Putamen (tissue), 1 donor: ENCODE measurements at regions not wholly inside any gene's neighbourhood (a gene's known extent, or its start where the extent isn't known, plus 50 kb on each side); places are given as distances from the start of the nearest gene placed in this dataset.
"Not testable (repeated sequence)": the region's sequence is repeated elsewhere in the genome, so short reads cannot be mapped to it uniquely, and the experiment has no call there.

ENCODE experiments used
- DNase-seq: peaks from one replicate; pipeline ENCODE4 v3.0.0-alpha.2; 2016; ENCODE audit warnings: low spot score

DNA sequence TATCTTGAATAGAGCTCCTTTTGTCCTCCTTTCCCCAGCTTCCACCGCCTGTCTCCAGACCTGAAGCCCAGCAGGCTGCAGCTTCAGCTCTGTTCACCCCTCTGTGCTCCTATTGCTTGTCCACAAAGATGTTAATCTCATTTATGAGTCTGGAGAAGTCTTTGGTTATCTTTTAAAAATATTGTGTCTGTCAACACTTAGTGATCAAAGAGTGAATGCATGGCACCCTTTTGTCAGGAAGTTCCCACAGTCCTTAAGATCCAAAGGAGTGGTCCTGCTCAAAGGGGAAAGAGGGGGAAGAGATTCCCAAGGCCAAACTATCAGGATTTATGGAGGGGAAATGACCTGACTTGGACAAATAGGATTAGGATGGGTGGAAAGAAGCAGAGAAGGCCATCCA, 118.9 kb downstream of the ACAA2 start:
- no peak for DNase-seq

DNA sequence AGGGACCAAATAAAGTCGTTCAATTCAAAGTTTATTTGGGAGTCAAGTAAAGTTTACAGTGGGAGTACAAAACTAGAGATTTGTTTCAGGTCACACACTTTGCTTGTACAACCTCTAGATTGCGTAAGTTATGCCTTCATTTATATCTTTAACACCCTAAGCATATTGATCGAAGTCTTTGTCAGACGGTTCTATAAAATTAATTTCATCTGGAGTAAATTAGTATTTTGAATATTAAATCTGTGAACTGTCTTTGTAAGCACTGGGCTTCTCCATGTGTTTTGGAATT, 119.7 kb downstream of the ACAA2 start:
- DNase-seq: no peak

DNA sequence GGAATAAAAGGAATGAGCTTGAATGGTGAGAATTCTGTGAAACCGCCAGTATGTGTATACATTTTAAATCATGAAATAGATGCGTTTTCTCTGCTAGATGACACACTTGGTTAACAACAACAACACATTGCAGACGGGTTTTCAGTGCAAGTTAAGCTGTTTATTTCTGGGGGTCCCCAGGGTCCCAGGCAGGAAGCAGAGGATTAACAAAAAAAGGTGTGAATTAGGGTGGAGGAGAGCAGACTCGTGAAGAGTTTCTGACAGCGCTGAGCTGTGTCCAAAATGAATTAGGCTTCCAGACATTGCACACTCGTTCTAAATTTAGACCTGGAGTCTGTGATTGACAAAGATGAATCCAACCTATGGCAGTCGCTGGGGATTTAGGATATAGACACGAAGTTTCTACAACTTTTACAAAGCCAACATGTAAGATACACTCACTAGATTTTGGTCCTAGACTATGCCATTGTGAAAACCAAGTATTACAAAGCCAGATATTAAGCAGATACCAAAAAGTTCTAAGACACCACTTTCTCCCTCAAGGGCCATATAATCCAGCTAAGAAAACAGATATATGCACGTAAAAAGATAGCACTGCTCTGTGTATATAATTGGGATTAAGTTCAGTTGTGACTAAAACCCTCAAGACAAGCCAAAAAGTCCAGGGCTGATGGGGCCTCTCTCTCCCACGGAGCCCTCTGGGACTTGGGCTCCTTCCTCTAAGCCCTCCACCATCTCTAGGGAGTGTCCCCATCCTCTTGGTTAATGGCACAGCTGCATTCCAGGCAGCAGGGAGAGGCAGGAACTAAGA, 120.2 kb downstream of the ACAA2 start:
- DNase-seq: no peak

DNA sequence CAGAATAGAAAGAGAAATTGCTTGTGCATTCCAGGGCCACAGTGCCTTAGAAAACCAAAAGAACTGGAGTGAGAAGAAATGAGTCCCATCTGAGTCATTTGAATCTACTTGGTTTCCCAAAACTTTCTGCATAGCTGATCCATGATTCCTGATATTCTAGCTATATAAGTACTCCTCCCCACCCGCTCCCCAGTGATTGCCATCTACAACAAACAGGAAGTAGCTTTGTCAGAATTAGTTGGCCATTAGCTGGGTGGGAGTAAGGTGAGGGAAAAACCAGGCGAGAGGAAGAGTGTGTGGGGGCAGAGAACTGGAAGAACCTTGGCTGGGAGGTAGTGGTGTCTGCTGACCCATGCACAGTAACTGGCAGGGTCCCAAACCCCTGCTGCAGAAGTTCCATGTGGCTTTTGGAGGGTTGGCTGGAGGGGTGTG, 122.1 kb downstream of the ACAA2 start:
- no peak for DNase-seq

DNA sequence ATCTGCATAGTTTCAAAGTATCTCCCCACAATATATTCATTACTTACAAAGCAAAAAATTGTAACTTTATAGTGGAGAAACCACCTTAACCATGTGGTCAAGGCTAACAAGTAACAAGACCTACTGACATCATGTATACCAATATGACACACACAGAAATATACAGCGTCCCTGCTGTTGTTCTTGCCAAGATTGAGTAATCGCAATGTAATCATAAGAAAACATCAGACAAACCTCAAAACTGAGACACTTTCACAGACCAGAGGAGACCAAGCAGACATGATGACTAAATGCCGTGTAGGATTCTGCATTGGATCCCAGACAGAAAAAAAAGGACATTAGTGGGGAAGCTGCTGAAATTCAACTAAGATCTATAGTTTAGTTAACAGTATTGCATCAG, 123.0 kb downstream of the ACAA2 start:
- DNase-seq: no peak

DNA sequence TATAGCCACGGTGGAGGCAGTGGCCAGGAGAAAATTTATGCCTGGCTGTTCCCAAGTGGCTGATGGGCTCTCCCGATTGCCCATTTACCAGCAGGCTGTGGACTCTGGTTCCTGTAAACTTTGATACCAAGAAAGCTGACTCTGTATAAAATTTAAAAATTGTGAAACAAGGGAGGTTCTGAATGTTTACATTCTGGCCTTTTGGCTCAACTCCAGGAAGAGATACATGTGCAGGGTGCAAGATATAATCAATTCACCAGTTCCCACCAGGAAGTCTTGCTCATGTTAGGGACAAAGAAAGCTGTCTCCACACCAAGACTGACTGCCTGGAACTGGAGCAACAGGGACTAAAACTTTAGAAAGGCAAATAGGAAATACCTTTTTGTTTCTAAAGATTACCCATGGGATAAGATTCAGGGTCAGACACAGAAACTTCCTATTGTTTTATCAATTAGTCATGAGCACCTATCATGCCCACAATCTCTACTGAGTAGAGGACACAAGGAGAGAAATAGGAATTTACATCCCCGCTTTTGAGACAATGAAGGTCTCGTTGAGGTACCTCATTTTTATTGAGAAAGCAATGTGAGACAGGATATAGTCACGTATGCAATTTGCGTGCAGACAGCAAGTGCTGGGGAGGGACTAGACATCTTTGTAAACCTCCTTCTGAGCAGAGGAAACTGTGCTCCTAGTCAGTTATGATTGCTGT, 123.5 kb downstream of the LIPG start:
- no peak for DNase-seq

DNA sequence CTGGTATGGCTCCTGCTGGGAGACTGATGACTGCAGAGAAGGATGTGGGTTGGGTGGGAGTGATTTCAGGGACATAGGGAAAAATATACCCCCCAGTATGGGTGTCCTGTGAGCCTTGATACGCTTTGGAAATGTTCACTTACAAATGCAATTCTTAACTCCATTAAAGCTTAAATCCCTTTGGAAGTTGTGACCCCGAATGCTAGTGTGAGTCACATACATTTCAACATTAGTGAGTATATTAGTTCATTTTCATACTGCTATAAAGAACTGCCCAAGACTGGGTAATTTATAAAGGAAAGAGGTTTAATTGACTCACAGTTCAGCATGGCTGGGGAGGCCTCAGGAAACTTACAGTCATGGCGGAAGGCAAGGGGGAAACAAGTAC, 120.9 kb downstream of the LIPG start:
- DNase-seq: not testable (repeated sequence)

DNA sequence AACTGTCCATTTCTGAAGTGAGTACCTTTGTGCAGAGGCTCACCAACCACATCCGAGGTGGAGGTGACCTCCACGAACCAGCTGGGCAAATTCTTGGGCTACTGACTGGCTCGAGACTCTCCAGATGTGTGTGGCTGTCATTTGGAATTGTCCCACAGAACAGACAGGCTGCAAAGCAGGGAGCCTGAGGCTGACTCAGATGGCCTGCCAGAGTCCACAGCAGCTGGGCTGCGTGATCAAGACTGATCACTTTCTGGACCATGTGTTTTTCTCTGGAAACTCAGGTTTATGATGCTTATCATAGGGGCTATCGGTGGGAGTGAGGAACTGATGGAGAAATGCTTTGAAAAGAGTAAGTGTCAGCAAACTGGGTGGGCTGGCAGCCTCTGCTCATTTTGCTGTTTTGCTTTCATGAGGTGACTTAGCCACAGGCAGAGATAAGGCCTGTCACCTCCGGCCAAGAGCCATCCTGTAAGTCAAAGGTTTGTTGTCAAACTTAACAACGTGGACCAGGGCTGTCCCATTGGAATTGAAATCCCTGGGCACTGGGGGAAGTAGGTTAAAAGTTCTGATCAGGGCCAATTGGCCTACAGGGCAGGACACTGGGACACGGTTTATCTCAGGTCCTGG, 120.4 kb downstream of the LIPG start:
- DNase-seq: no peak

DNA sequence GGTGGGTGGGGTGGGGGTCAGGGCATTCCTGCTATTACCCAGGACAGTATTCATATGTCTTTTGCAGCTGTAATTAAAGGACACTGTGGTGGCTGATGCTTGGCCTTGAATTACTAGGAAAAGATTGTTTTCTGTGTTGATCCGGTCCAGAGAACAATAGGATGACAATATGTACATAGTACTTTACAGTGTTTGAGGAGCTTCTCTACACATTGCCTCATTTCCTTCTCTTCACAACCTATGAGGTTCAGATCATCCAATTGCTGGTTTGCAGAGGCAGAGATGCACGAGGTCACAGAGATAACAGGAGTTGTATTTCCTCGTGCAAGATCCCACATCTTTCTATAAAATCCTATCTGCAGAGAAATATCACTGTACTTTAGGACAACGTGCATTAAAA, 119.5 kb downstream of the LIPG start:
- no peak for DNase-seq

DNA sequence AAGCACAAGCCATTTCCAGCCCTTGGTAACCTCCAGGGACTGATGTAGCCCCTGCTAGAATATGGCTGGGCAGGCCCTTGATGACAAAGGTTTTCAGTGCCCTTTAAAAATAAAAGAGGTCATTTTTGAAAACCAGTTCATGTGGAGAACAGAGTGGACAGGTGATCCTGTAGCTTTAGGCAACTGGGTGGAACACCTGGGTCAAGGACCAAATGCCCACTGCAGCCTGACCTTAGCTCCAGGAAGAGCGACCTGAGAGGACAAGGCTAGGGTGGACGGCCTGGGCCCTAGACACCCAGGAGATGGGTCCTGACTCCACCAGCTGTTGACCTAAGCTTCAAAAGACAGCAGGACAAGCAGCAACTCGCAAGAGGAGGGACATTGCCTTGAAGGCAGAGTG, 116.6 kb downstream of the LIPG start:
- DNase-seq: no peak

DNA sequence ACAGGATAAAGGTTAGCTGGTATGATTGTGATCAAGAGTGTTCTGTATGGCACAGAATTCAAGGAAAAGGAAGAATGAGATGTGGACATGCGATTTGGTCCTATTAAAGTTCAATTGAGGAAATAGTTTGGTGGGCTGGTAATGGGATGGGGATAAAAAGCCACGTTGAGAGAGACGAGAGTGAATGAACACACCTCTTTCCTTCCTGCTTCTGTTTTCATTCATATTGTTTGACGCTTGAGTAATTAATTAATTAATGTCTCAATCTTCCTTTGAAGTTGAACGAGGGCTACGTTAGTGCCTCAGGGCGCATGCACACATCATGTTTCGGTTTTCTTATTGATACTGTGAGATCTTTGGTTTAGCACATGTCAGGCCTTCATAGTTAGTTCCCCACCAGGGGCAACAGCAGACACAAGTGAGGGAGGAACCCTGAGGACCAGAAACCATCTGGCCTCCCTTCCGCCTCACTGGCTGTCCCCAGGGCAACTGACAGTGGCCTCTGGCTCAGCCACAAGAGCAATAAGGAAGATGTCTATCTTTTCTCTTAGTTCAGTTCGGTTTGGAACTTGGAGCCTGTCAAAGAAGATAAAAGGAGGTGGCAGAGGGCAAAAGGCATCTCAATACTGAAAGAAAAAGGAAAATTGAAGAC, 116.0 kb downstream of the LIPG start:
- DNase-seq: no peak

DNA sequence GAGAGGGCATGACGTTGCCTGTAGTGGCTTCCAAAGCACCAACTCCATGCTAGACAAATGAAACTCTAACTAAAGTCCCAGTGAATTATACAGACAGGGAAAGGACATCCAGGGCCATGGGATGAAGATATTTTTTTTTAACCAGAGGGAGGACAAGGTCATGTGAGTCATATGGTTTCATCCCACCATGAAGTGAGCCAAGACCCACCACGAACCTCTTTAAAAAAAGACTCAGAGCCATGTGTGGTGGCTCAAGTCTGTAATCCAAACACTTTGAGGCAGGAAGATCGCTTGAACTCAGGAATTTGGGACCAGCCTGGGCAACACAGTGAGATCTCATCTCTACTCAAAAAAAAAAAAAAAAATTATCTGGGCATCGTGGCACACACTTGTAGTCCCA, 115.2 kb downstream of the LIPG start:
- DNase-seq: no peak

DNA sequence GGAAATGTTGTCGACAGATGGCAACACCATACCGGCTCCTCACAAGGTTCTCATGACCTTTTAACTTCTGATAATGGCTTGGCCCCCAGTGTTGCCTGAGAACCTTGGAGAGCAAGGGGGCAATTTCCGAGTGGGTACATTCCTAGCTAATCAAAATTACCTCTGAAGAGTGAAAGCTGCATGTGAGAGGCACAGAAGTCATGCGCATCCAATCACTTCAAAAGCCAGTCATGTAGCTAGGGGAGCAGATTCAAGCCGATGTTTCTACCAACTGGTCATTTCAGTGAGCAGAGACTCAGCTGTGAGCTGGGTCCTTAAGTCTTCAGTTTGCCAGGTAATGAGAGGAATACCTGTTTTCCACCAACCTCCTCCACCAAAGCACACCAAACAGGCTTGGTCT, 111.4 kb downstream of the LIPG start:
- DNase-seq: no peak

DNA sequence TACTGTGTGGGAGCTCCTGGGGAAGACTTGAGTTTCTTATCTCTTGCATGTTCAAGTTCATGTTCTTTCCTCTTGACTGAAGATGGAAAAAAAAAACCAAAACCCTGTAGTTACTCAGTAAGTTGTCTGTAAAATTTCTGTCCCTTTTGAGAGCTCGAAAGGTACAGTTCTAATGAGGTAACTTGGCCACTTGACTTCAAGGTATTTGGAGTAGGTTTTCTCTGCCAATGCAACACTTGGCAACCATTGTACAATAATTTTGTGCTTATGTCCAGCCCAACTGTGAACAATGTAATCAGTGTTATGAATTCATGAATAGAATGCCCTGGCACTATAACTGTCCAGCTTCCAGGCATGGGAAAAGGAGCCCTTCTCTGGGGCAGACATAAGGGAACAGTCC, 111.0 kb downstream of the LIPG start:
- no peak for DNase-seq

DNA sequence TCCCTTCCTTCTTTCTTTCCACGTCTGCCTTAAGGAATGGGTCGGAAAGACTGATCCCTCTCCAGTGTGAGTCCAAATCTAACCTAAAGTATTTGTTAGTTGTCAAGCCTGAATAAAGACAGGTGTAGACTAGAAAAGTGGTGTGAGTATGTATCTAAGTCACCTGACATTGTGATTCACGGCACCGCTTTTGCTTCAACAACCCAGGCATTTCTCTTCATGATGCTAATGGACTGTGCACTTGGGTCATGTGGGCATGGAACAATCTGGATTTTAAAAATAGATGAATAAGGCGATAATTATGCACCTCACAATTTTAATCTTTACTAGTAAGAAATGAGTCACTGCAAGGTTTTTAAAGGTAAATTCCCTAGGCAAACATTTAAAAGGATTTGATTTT, 107.5 kb downstream of the LIPG start:
- DNase-seq: no peak

DNA sequence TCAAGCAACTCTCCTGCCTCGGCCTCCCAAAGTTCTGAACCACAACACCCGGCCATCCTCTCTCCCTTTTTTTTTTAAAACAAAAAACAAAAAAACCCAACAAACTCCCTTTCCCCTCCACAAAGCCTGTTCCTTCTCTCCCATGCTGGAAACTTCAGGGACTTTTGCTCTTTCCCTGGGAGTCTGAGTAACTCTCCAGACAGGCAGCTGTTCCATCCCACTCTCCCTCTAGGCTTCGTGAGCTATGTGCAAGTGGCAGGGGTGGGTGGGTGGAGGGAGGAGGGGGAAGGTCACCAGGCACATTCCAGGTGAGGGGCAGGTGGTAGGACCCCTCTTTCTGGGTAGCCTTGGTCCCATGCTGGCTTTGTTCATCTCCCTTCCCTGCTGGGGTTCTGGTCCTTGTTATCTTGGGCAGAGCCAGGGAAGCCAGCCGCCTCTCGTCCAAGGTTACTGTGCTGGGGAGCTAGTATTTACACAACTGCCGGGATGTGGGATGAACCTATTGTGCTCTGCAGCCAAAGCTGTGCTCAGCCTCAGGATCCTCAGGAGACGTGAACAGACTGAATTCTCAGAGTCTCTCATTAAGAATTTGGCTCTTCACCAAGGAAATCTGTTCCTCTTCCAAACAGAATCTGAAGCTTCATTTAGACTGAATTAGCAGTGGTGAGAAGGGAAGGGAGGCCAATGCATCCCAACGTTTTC, 106.9 kb downstream of the LIPG start:
- peak; percentile 17 for DNase-seq

DNA sequence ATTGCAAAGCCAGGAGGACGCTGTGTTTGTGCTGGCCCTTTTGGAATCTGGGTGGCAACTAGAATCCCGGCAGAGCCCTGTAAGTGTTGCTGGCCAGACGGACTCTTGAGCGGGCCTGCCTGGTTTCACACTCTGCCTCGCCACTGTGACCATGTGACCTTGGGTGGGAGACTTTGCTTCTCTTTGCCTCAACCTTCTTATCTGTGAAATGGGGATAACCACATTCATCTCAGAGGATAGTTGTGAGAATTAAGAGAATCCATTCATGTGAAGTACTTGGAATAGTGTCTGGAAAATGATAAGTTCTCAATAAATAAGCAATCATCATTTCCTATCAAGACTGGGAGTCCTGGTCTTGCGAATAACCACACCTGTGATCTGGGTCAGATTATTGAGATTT, 105.6 kb downstream of the LIPG start:
- DNase-seq: no peak

DNA sequence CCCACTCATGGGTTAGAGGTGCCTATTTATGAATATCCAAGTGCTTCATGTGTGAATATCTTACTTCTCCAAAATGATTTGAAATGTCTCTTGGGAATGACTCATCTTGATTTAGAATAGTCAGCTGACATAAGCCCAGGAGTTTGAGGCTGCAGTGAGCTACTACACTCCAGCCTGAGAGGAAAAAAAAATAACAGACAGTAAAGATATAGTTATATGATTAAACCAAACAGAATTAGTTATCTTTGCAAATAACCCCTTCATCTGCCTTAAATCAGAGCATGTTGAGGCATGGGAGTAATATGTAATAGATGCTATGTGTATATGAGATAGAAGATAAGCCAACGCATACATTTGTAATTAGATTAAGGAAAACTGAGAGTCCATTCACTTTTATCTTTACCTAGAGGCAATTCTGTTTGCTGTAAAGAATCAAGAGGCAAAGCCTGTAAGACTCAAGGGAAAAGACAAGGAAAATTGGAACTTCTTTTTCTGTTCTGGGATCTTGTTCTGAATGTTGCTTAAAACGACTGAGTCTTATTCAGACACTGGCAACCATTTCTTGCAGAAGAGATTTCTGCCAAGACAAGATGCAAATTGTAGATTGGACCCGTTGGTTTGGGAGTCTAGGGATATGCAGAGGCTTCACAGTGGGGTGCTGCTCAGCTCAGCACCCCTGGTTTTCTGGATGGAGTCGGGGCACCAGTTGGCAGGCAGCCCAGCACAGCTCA, 104.4 kb downstream of the LIPG start:
- peak; percentile 14 for DNase-seq

DNA sequence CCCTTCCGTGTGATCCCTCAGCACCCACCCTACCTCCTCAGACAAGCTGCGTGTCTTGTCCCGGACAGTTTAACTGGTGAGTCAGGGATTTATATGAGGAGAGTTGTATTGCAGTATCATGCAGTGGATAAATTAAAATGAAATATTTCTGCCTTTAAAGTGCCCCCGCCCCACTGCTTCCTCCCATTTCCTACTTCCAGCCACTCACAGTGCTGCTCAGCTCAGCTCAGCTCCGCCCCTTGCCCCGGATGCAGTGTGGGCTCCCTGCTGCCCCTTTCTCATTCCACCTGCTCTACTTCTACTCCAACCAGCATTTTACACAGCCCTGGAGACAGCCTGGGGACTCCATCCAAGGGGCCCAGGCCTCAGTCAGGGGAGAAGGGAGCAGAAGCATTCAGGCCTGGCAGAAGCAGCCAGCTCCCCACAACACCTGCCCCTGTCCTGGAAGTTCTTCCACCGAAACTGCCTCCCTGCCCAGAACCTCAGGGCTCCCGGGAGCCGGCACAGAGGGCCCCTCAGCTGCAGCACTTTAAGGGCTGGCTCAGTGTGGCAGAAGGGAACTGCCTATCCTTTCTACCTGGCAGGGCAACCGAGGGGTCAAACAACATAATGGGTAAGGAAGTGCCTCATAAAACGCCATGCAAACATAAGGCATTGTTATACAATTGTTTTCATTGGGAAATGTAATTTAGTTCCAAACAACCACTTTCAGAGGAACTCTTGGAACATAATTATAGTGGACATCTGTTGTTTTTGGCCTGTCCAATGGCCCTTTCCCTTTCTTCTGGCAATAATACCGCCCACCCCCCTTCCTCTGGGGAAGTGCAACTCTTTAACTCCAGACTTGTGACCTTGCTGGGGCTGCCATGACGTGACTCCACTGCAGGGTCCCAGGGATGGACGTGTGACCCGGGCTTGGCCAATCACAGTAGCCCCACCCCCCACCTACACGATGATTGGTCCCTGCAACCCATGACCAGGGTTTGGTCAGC, 102.3 kb downstream of the LIPG start:
- DNase-seq: no peak

DNA sequence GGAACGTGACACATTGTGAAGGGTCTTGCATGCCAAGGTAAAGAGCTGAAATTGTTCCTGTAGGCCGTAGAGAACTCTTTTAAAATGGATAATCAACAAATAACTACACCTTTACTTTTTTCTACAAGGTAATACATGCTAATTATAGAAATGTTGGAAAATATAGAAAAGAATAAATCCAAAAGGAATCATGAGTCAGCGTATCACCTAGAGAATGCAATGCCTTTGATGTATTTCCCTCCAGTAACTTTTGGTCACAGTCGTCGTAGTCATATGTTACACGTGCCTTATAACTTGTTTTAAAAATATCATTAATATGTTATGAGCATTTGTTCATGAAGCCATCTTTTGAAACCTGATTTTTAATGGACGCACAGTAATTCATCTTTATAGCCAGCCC, 100.6 kb downstream of the LIPG start:
- no peak for DNase-seq
